Esophagus squamous epithelium (tissue), 4 donors: ENCODE measurements at regions not wholly inside any gene's neighbourhood (a gene's known extent, or its start where the extent isn't known, plus 50 kb on each side); places are given as distances from the start of the nearest gene placed in this dataset.

Source experiments
- POLR2A ChIP-seq, 4 donors: fragments of 450-650 bp; IDR thresholded peaks; one replicate each; pipeline ENCODE4 v1.6.1; 2017; ENCODE audit warnings: antibody characterized with exemption in 4 of 4, mild to moderate bottlenecking in 4 of 4, moderate library complexity in 3 of 4
- TF ChIP-seq, protein P1 (sequence below), 6 experiments: fragments of 450-650 bp in 4 of 6; fragments of 200-600 bp in 2 of 6; sonication (generic) in 2 of 6; IDR thresholded peaks; one replicate each; pipeline ENCODE4 v1.5.1; 2016 to 2019; ENCODE audit warnings: antibody characterized with exemption in 6 of 6, mild to moderate bottlenecking in 4 of 6, moderate library complexity in 4 of 6

DNA sequence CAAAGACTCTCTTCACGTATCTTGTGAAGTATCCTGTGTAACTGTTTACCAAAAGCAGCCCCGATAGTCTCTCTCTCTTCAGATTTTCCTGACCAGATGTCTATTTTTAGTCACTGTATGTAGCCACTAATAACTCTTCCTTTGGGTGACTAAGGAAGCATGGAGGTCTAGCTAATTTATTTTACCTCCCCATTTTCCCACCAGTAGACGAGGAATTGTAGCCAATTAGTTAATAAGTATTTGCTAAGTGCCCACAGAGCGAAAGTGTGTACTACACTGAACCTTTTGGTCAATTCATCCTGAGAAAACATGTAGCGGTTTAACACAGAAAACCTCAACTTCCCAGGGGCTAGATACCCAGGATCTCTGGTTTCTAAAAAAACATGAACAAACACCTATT is 180.6 kb downstream of the TBX18 start:
- TF ChIP-seq, protein P1, sequence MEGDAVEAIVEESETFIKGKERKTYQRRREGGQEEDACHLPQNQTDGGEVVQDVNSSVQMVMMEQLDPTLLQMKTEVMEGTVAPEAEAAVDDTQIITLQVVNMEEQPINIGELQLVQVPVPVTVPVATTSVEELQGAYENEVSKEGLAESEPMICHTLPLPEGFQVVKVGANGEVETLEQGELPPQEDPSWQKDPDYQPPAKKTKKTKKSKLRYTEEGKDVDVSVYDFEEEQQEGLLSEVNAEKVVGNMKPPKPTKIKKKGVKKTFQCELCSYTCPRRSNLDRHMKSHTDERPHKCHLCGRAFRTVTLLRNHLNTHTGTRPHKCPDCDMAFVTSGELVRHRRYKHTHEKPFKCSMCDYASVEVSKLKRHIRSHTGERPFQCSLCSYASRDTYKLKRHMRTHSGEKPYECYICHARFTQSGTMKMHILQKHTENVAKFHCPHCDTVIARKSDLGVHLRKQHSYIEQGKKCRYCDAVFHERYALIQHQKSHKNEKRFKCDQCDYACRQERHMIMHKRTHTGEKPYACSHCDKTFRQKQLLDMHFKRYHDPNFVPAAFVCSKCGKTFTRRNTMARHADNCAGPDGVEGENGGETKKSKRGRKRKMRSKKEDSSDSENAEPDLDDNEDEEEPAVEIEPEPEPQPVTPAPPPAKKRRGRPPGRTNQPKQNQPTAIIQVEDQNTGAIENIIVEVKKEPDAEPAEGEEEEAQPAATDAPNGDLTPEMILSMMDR (IDR thresholded peaks at IDR 0.05), result no peak
- no peak for TF ChIP-seq POLR2A (IDR thresholded peaks at IDR 0.05)
